Jurkat, Clone E6-1 (cell line): ENCODE measurements at regions not wholly inside any gene's neighbourhood (a gene's known extent, or its start where the extent isn't known, plus 50 kb on each side); places are given as distances from the start of the nearest gene placed in this dataset.
"Not testable (repeated sequence)": the region's sequence is repeated elsewhere in the genome, so short reads cannot be mapped to it uniquely, and the experiment has no call there.

Experiments used
- DNase-seq: peaks from one replicate; pipeline ENCODE4 v3.0.0-alpha.2; 2011; ENCODE audit warnings: low read depth, low spot score
- H3K4me3 ChIP-seq: 2 replicates; pipeline ENCODE4 v1.5.1; 2011; ENCODE audit warnings: mild to moderate bottlenecking, low read length, control low read depth, moderate library complexity

- H3K4me3 ChIP-seq = no peak overlapping the region
- DNase-seq = no peak
Measured at GRCh38 chr1:234865171-234866006, 255.4 kb upstream of the IRF2BP2 start.

GRCh38 chr1:234864116-234864515 lies 254.1 kb upstream of the IRF2BP2 start:
- no peak for DNase-seq
- H3K4me3 ChIP-seq = no peak overlapping the region

DNA sequence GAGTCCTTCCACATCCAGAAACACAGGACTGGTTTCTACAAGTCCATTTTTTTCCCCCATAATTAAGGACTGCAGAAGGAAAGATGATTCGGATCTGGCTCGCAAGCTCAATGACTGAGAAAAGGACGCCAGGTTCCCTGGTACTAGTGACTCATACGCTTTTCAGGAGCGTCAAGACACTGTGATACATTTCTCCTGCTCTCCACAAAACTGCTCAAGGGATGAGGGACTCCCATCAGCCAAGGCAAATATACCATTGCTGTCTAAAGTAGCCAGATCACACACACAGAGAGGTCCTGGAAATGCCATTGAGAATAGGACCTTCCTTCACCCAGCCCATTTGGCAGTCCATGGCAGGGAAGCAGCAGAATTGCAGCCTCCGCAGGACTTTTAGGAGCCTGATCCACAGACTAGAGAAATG lies 253.6 kb upstream of the IRF2BP2 start:
- no peak for DNase-seq
- no peak overlapping the region for H3K4me3 ChIP-seq

- DNase-seq = no peak
- H3K4me3 ChIP-seq = no peak overlapping the region
Measured at GRCh38 chr1:234862944-234863515, 253.1 kb upstream of the IRF2BP2 start.

DNA sequence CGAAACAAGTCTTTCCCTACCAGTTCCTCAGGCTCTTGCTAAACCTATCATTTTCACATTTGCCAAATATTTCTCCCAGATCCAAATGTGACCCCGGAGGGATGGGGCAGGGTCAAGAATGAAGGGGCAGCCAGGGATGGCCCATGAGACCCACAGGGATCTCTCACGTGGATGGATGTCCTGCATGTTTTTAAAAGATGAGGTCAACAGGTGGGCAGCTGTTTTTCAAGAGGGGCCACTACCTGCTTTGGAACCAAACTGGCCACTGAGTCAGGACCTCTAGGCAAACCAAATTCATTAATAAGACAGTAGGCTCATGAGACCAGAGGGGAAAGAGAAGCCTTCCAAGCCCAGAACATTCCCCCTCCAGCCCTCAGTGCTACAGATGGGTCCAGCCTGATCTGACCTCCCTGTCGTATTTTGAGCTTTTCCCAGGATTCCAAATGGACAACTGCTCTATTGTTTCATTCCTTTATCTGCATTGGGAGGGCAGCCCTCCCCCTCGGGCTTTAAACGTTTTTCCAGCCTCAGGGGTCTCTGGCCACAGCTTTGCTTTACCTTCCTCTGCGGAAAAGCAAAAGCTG lies 252.5 kb upstream of the IRF2BP2 start:
- no peak for DNase-seq
- H3K4me3 ChIP-seq = no peak overlapping the region

DNA sequence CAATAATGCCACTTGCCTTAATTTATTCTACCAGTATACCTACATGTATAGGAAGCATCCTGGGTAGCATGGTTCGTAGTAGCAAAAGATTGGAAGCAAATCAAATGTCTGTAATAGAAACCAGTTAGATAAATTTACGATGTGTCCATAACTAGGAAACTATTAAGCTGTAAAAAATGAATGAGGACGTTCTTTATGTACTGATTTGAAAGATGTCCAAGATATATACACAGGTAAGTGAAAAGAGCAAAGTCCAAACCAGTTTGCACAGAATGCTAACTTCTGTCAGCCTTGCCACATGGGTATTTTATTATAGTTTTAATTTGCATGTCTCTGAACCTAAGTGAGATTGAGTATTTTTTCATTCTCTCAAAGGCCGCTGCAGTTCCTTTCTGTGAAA lies 251.8 kb upstream of the IRF2BP2 start:
- H3K4me3 ChIP-seq = no peak overlapping the region
- no peak for DNase-seq

DNA sequence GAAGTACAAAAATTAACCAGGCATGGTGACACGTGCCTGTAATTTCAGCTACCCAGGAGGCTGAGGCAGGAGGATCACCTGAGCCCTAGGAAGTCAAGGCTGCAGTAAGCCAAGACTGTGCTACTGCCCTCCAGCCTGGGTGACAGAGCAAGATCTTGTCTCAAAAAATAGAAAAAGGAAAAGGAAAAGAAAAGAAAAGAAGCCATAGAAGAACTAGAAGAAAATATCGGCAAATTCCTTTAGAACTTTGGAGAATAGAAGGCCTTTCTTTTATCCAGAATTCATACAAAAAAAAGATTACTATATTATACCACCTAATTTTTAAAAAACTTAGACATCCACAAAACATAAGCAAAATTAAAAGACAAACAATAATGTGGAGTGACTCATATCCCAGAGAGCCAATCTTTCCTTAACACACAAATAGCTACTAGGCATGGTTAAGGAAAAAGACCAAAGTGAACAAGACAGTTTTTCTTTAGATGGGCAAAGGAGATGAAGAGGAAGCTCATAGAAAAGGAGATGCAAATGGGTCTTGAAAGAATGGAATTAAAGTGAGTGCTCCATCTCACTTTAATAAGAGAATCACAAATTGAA lies 251.1 kb upstream of the IRF2BP2 start:
- no peak overlapping the region for H3K4me3 ChIP-seq
- no peak for DNase-seq

GRCh38 chr1:234858722-234859121 lies 248.7 kb upstream of the IRF2BP2 start:
- DNase-seq = no peak
- H3K4me3 ChIP-seq = no peak overlapping the region

GRCh38 chr1:234856845-234857245 lies 246.9 kb upstream of the IRF2BP2 start:
- no peak overlapping the region for H3K4me3 ChIP-seq
- no peak for DNase-seq

- DNase-seq = no peak
- H3K4me3 ChIP-seq = no peak overlapping the region
Measured at GRCh38 chr1:234855851-234856250, 245.9 kb upstream of the IRF2BP2 start.

DNA sequence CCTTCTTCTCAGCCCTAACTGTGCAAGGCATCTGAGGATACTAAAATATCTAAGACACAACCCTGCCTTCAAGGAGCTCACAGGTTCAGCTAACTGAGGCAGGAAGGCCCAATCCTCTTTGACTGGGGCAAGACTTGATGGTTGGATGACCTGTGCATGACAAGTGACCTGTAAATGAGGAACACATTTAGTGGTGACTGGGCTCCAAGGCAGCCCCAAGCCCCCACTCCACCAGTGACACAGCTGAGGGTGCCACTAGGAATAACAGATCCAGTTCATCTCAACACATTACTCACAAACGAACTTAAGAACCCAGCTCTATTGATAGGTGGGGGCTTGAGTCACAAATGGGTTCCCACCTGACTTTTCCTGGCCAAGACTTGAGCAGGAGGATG lies 244.7 kb upstream of the IRF2BP2 start:
- no peak for DNase-seq

GRCh38 chr1:234853906-234854644 lies 244.1 kb upstream of the IRF2BP2 start:
- DNase-seq = no peak
- H3K4me3 ChIP-seq = no peak overlapping the region

More for the DNA sequence above, 244.7 kb upstream of the IRF2BP2 start:
- no peak overlapping the region for H3K4me3 ChIP-seq

GRCh38 chr1:234852659-234853058 lies 242.7 kb upstream of the IRF2BP2 start:
- no peak for DNase-seq

DNA sequence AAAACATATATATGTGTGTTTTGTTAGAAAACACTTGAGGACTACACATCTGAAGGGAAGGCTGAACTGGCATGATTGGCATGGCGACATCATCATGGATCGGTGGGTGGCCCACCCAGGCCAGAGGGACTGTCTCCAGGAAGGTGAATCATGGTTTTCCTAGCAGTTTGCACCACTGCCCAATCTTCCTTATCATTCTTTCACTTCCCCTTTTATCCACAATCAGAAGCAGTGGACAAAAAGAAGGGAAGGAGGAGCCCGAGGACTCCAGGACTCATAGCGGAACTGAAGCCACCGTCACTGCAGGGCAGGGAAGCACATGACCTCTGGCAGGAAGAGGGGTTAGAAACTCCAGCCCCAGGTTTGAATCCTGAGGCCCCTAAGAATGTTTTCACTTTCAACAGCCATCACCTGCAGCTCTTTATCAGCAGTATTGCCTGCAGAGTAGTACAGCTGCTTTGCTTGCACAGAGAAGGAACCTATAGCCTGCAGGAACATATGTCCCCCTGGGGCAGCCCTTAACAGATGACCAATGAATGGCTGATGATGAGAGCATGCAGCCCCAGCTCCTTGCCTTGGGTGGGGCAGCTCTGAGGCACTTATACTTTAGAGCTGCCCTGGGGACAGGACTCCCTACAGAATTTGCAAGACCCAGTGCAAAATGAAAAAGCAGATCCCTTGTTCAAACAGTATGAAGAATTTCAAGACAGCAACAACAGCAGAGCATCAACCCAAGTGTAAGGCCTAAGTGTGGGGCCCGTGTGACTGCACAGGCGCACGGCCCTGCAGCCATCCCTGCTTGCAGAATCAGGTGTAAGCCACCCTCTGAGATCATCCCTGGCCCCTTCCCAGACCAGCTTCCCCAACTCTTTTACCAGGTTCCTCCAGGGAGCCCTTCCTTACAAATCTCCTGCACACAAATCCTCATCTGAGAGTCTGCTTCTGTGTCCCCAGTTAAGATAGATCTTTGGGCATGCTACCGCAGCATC lies 241.8 kb upstream of the IRF2BP2 start:
- no peak overlapping the region for H3K4me3 ChIP-seq
- no peak for DNase-seq

More at GRCh38 chr1:234852659-234853058, 242.7 kb upstream of the IRF2BP2 start:
- H3K4me3 ChIP-seq = no peak overlapping the region

- no peak for DNase-seq
- H3K4me3 ChIP-seq = no peak overlapping the region
Measured at GRCh38 chr1:234849832-234850231, 239.9 kb upstream of the IRF2BP2 start.

DNA sequence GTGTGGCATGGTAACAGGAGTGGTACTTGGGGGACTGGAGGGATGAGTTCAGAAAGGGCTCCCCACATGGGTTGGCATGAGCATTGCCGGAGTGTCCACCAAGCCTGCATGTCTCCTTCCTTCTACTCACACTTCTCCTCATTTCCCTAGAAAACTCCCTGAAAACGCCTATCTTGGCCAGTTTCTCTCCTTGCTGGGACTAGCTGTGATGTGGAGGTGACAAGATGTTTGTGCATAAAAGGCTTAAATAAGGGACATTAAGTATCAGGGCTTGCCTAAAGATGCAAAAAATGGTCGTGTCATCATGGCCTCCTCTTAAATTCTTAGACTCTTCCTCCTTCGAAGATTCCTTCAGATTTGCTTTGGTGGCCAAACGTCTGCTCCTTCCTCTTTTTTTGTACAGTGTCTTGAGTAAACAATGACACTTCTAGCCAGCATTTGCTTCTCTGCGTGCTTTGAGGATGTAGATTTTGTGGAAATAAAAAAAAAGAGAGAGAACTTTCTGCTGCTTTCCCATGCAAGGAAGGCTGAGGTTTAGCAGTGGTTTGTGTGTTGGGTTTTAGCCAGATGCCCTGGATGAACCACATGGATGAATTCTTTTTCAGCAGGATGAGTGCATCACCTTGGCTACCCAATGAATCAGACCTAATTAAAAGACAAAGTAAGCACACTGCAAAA lies 239.1 kb upstream of the IRF2BP2 start:
- no peak for DNase-seq
- H3K4me3 ChIP-seq = no peak overlapping the region

GRCh38 chr1:234846813-234847212 lies 236.8 kb upstream of the IRF2BP2 start:
- DNase-seq, H3K4me3 ChIP-seq: not testable (repeated sequence)

GRCh38 chr1:234845836-234846235 lies 235.9 kb upstream of the IRF2BP2 start:
- no peak overlapping the region for H3K4me3 ChIP-seq
- no peak for DNase-seq
